Trophoblast cell (in vitro differentiated cells and primary cell): ENCODE measurements at regions not wholly inside any gene's neighbourhood (a gene's known extent, or its start where the extent isn't known, plus 50 kb on each side); places are given as distances from the start of the nearest gene placed in this dataset.
"Not testable (repeated sequence)": the region's sequence is repeated elsewhere in the genome, so short reads cannot be mapped to it uniquely, and the experiment has no call there.

Source experiments
- DNase-seq, 2 donors: peaks; one replicate each; pipeline ENCODE4 v3.0.0-alpha.2; 2016
- H2AFZ ChIP-seq: 2 replicates; pipeline ENCODE4 v1.6.1; 2013; ENCODE audit warnings: low read length, moderate library complexity, mild to moderate bottlenecking; ENCODE audit not compliant: insufficient read depth, poor library complexity
- H2AK5ac ChIP-seq: 2 replicates; pipeline ENCODE4 v1.6.1; 2013; ENCODE audit warnings: mild to moderate bottlenecking, low read length
- H2BK120ac ChIP-seq: 2 replicates; pipeline ENCODE4 v1.6.1; 2013; ENCODE audit warnings: low read length, mild to moderate bottlenecking, moderate library complexity; ENCODE audit not compliant: insufficient read depth, poor library complexity
- H2BK12ac ChIP-seq: 2 replicates; pipeline ENCODE4 v1.6.1; 2013; ENCODE audit warnings: mild to moderate bottlenecking, low read length, moderate library complexity
- H2BK5ac ChIP-seq: 2 replicates; pipeline ENCODE4 v1.6.1; 2013; ENCODE audit warnings: low read length, low read depth, moderate library complexity, mild to moderate bottlenecking; ENCODE audit not compliant: poor library complexity
- H3K14ac ChIP-seq: 2 replicates; pipeline ENCODE4 v1.6.1; 2013; ENCODE audit warnings: mild to moderate bottlenecking, low read length
- H3K18ac ChIP-seq: 2 replicates; pipeline ENCODE4 v1.6.1; 2013; ENCODE audit warnings: mild to moderate bottlenecking, low read length
- H3K23ac ChIP-seq: 2 replicates; pipeline ENCODE4 v1.6.1; 2013; ENCODE audit warnings: low read length
- H3K27ac ChIP-seq: 2 replicates; pipeline ENCODE4 v1.5.1; 2013; ENCODE audit warnings: low read depth, mild to moderate bottlenecking, inconsistent platforms, low read length, moderate library complexity
- H3K27me3 ChIP-seq: 2 replicates; pipeline ENCODE4 v1.6.1; 2013; ENCODE audit warnings: inconsistent platforms, mild to moderate bottlenecking, low read length, moderate library complexity; ENCODE audit not compliant: insufficient read depth
- H3K36me3 ChIP-seq, 2 experiments: 1 replicate in 1 of 2; 2 replicates in 1 of 2; pipeline ENCODE4 v1.6.1; 2013; ENCODE audit warnings: low read length in 2 of 2, mild to moderate bottlenecking in 2 of 2, moderate library complexity in 1 of 2; ENCODE audit not compliant: insufficient read depth in 2 of 2, control insufficient read depth in 1 of 2
- H3K4ac ChIP-seq: 2 replicates; pipeline ENCODE4 v1.6.1; 2013; ENCODE audit warnings: low read depth, mild to moderate bottlenecking, low read length, moderate library complexity
- H3K4me1 ChIP-seq, 2 experiments: 1 replicate in 1 of 2; 2 replicates in 1 of 2; pipeline ENCODE4 v1.6.1; 2013; ENCODE audit warnings: low read length in 2 of 2, mild to moderate bottlenecking in 2 of 2, moderate library complexity in 1 of 2; ENCODE audit not compliant: insufficient read depth in 2 of 2, control insufficient read depth in 1 of 2
- H3K4me2 ChIP-seq: 2 replicates; pipeline ENCODE4 v1.6.1; 2013; ENCODE audit warnings: inconsistent platforms, mild to moderate bottlenecking, low read length, moderate library complexity
- H3K4me3 ChIP-seq: 2 replicates; pipeline ENCODE4 v1.5.1; 2013; ENCODE audit warnings: mild to moderate bottlenecking, low read depth, low read length, inconsistent platforms
- H3K79me1 ChIP-seq: one replicate; pipeline ENCODE4 v1.6.1; 2013; ENCODE audit warnings: low read length
- H3K79me2 ChIP-seq: 2 replicates; pipeline ENCODE4 v1.6.1; 2013; ENCODE audit warnings: low read length, mild to moderate bottlenecking; ENCODE audit not compliant: control insufficient read depth, insufficient read depth, poor library complexity
- H3K9ac ChIP-seq: 2 replicates; pipeline ENCODE4 v1.6.1; 2013; ENCODE audit warnings: mild to moderate bottlenecking, low read length
- H3K9me3 ChIP-seq: 2 replicates; pipeline ENCODE4 v1.6.1; 2013; ENCODE audit warnings: low read depth, mild to moderate bottlenecking, control low read depth, inconsistent platforms, low read length; ENCODE audit not compliant: insufficient read depth
- H4K12ac ChIP-seq: 2 replicates; pipeline ENCODE4 v1.6.1; 2013; ENCODE audit warnings: low read depth, mild to moderate bottlenecking, low read length, moderate library complexity
- H4K8ac ChIP-seq: 2 replicates; pipeline ENCODE4 v1.6.1; 2013; ENCODE audit warnings: low read depth, mild to moderate bottlenecking, low read length, moderate library complexity
- H4K91ac ChIP-seq: one replicate; pipeline ENCODE4 v1.6.1; 2013; ENCODE audit warnings: low read depth, mild to moderate bottlenecking, low read length, moderate library complexity
- WGBS: extraction: QIAGEN DNeasy Blood & Tissue Kit; methylation state at CpG from one replicate; pipeline ENCODE4 v1.1.7; 2013; ENCODE audit warnings: missing lambda C conversion rate; ENCODE audit not compliant: insufficient read length, insufficient coverage; ENCODE audit errors: extremely low coverage; 5-methylcytosine and 5-hydroxymethylcytosine counted together

DNA sequence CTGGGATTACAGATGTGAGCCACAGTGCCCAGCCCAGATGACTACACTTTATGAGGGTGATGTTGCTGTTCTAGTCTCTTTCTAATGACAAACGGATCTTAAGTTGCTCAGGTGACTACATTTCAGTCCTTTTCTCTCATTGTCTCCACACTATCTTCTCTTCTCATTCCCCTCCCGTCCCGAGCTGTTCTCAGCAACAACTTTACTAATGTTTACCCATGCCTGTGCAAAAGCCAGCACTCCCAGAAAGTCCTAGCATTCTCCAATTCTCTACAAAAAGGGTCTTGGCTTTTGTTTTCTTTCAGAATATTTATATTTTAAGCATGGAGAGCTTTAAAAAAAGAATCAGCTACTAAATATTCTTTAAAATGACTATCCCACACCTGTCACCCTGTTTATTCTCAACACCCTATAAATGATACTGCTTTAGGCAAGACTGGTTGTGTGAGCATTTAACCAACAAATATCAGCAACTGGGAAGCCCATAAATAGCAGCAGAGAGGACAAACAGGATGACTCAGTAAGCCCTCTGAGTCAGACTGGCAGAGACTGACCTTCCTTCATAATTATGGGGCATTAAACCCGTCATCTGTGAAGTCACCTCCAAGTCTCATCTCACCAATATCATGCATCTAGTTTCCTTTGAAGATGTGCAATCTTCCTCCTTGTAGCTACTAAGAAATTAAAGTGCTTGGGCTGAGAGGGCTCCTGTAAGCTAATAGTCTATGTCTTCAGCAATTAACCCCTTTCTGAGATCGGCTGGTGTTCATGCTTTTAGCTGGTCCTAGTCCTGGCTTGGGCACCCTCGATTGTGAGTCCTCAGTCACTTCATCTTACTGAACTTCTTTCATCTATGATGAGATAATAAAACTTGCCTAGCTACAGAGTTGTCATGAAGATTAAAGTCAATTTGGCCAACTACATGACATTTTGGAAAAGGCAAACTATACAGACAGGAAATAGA lies 72.6 kb upstream of the KIF2A start:
- peak in 1 of 2 donors; percentile 15 for DNase-seq
- not testable (repeated sequence) for H2AK5ac ChIP-seq, H3K27me3 ChIP-seq, H3K18ac ChIP-seq, H3K9ac ChIP-seq, H2AFZ ChIP-seq, H3K79me1 ChIP-seq, H3K9me3 ChIP-seq, H4K12ac ChIP-seq, H4K8ac ChIP-seq, H2BK12ac ChIP-seq, H2BK5ac ChIP-seq, H3K4me3 ChIP-seq, H4K91ac ChIP-seq, H3K14ac ChIP-seq, H3K23ac ChIP-seq, H2BK120ac ChIP-seq, H3K27ac ChIP-seq, H3K4me1 ChIP-seq, H3K4ac ChIP-seq, H3K79me2 ChIP-seq, H3K4me2 ChIP-seq, H3K36me3 ChIP-seq
- WGBS: no CpG with 5 or more reads among the region's 6 CpGs

GRCh38 chr5:62236593-62236992 lies 69.4 kb upstream of the KIF2A start:
- not testable (repeated sequence) for H3K79me2 ChIP-seq, H3K4me1 ChIP-seq, H2AK5ac ChIP-seq, H3K9ac ChIP-seq, H3K79me1 ChIP-seq, H3K4me3 ChIP-seq, H3K36me3 ChIP-seq, H3K18ac ChIP-seq, H3K27me3 ChIP-seq, H2BK120ac ChIP-seq, H4K8ac ChIP-seq, H3K14ac ChIP-seq, H3K4me2 ChIP-seq, H4K12ac ChIP-seq, H2AFZ ChIP-seq, H3K23ac ChIP-seq, H3K4ac ChIP-seq, H3K27ac ChIP-seq, H2BK5ac ChIP-seq, H3K9me3 ChIP-seq, H2BK12ac ChIP-seq, H4K91ac ChIP-seq
- WGBS: no CpG with 5 or more reads among the region's 7 CpGs
- peak in 1 of 2 donors; percentile 23 for DNase-seq

DNA sequence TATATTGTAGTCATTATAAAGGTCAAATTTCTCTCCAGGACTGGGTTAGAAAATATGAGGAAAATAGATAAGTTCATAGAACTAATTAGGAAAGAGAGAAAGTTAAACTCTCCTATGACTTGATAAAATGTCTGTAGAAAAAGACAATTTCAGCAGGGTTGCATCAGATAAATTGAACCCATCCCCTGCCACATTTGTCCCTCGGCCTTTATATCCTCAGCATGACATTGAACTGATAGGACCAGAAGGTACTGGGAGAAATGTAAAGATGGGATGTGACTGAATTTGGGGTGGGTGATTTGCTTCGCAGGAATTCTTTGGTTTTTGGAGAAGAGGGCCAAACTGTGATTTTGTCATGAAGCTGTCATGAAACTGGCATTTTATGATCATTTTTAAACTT lies 68.1 kb upstream of the KIF2A start:
- not testable (repeated sequence) for H3K18ac ChIP-seq, H3K4me2 ChIP-seq, H2BK12ac ChIP-seq, H3K27ac ChIP-seq, H4K12ac ChIP-seq, H3K9ac ChIP-seq, H3K4me3 ChIP-seq, H3K23ac ChIP-seq, H4K8ac ChIP-seq, H4K91ac ChIP-seq, H3K27me3 ChIP-seq, H3K4me1 ChIP-seq, DNase-seq, H2BK120ac ChIP-seq, H3K14ac ChIP-seq, H3K79me2 ChIP-seq, H2AK5ac ChIP-seq, H3K36me3 ChIP-seq, H2BK5ac ChIP-seq, H3K4ac ChIP-seq, H3K9me3 ChIP-seq, H2AFZ ChIP-seq, H3K79me1 ChIP-seq
- no CpG with 5 or more reads among the region's 2 CpGs for WGBS

DNA sequence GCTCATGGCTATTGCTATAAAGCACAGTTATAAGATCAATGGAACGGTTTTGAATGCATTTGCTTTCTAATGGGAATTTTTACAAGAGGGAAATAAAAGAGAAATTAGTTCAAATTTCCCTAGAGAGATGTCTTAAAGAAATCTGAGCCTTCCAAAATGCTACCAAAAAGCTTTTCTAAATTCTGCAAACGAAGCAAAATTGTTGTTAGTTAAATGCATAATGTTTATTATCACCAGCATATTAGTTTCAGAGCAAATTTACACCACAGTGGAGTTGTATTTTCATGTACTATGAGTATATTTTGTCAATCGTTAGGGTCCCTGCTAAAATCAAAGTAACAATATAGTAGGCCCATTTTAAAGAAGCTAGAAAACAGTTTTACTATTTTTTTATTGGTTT lies 67.4 kb upstream of the KIF2A start:
- H4K91ac ChIP-seq, H3K4me3 ChIP-seq, H3K27ac ChIP-seq, H3K79me1 ChIP-seq, H2AFZ ChIP-seq, H3K79me2 ChIP-seq, H3K23ac ChIP-seq, H2BK12ac ChIP-seq, H4K8ac ChIP-seq, H3K9ac ChIP-seq, H4K12ac ChIP-seq, H2AK5ac ChIP-seq, H2BK5ac ChIP-seq, DNase-seq, H2BK120ac ChIP-seq, H3K14ac ChIP-seq, H3K9me3 ChIP-seq, H3K4me1 ChIP-seq, H3K36me3 ChIP-seq, H3K27me3 ChIP-seq, H3K18ac ChIP-seq, H3K4me2 ChIP-seq, H3K4ac ChIP-seq: not testable (repeated sequence)
- no CpG with 5 or more reads among the region's 3 CpGs for WGBS
